ENCODE measurements at regions not wholly inside any gene's neighbourhood (a gene's known extent, or its start where the extent isn't known, plus 50 kb on each side); places are given as distances from the start of the nearest gene placed in this dataset.

DNA sequence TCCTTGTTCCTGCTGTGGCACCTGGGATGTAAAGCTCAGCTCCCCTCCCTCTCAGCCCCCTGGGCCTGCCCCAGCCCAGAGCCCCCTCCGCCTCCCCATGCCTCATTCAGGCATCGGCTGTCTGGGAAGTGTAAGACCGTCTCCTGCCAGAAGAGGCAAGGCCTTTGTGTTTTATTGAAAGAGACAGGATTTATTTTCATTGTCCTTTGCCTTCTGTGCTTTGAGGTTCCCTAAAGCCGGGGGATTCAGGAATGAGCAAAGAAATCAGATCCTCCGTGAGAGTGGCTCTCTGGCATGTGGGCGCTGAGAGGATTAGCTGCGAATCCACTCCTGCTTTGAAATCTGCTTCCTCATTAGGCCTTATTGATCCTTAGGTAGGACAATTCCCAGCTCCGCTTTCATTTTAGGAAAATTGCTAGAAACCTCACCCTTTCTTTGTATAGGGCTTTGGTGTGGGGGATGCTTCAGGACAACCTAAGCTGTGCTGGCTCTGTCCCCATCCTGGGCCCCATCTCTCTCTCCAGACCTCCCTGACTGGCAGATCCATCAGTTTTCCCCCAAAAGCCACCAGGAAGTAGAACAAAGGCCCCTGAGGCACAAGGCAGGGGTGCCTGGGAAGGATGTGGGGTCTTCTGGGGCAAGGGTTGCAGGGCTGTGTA lies 211.5 kb upstream of the TNRC6C start:
- DNase-seq = no peak

DNA sequence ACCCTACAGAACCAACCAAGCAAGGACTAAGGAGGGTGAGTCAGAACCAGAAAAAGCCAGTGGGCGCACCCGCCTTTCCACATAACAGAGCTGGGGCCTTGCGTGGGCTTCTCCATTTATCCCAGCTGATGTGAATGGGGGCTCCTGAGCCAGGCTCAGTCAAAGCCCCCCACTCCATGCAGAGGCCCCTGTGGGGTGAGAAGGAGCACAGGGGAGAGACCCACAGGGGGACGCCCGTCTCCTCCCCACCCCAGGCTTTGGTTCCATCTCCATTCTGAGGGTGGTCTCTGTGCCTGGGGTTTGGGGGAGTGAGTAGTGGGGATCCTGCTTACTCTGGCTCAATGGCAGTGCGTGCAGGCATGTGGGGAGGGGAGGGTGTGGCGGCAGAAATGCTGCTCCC lies 210.1 kb upstream of the TNRC6C start:
- no peak overlapping the region for H4K8ac ChIP-seq (ENCODE audit: low read depth, low read length)
- H3K4me3 ChIP-seq (ENCODE audit: low read length) = no peak overlapping the region
- H3K79me1 ChIP-seq (ENCODE audit: low read length) = no peaks in the 10 kb centered on the region
- no peaks in the 10 kb centered on the region for H3K36me3 ChIP-seq (ENCODE audit: control insufficient read depth, insufficient read depth, low read length)
- no peaks in the 10 kb centered on the region for H3K4me1 ChIP-seq (ENCODE audit: control insufficient read depth, low read depth, low read length)
- no peak overlapping the region for H2BK120ac ChIP-seq (ENCODE audit: low read depth, low read length)
- no peak overlapping the region for H3K27ac ChIP-seq (ENCODE audit: low read depth, low read length)
- no peak overlapping the region for H2BK5ac ChIP-seq (ENCODE audit: low read length)
- H3K4ac ChIP-seq (ENCODE audit: low read depth, low read length) = no peak overlapping the region
- no peak overlapping the region for H3K56ac ChIP-seq (ENCODE audit: low read length)
- H3K79me2 ChIP-seq (ENCODE audit: control insufficient read depth, insufficient read depth, low read length) = no peaks in the 10 kb centered on the region
- no peak overlapping the region for H3K9ac ChIP-seq (ENCODE audit: low read length)
- no peak overlapping the region for H3K18ac ChIP-seq (ENCODE audit: low read length)
- no peak overlapping the region for H3K4me2 ChIP-seq (ENCODE audit: low read length)
- no CpG with 5 or more reads among the region's 7 CpGs for WGBS (ENCODE audit: extremely low coverage, insufficient coverage, low lambda C conversion rate)
- no peak for DNase-seq
- H3K27me3 ChIP-seq (ENCODE audit: insufficient read depth, low read length, poor library complexity) = no peaks in the 10 kb centered on the region
- no peak overlapping the region for H2BK15ac ChIP-seq (replicated peaks; ENCODE audit: low read depth)
- no peak overlapping the region for H2AK5ac ChIP-seq (ENCODE audit: low read length)
- no peak overlapping the region for H4K5ac ChIP-seq (ENCODE audit: low read length)
- no peak overlapping the region for H3K23ac ChIP-seq (ENCODE audit: low read length)

More for the DNA sequence above, 211.5 kb upstream of the TNRC6C start:
- H2BK15ac ChIP-seq (replicated peaks; ENCODE audit: low read depth) = no peak overlapping the region
- no peak overlapping the region for H3K9ac ChIP-seq (ENCODE audit: low read length)
- no peak overlapping the region for H3K23ac ChIP-seq (ENCODE audit: low read length)
- no peak overlapping the region for H4K8ac ChIP-seq (ENCODE audit: low read depth, low read length)
- H2AK5ac ChIP-seq (ENCODE audit: low read length) = no peak overlapping the region
- H2BK5ac ChIP-seq (ENCODE audit: low read length) = no peak overlapping the region
- no peak overlapping the region for H3K4ac ChIP-seq (ENCODE audit: low read depth, low read length)
- H3K79me2 ChIP-seq (ENCODE audit: control insufficient read depth, insufficient read depth, low read length) = no peaks in the 10 kb centered on the region
- no CpG with 5 or more reads among the region's 8 CpGs for WGBS (ENCODE audit: extremely low coverage, insufficient coverage, low lambda C conversion rate)
- H3K18ac ChIP-seq (ENCODE audit: low read length) = no peak overlapping the region
- no peak overlapping the region for H2BK120ac ChIP-seq (ENCODE audit: low read depth, low read length)
- no peak overlapping the region for H3K4me2 ChIP-seq (ENCODE audit: low read length)
- no peak overlapping the region for H3K27ac ChIP-seq (ENCODE audit: low read depth, low read length)
- no peaks in the 10 kb centered on the region for H3K36me3 ChIP-seq (ENCODE audit: control insufficient read depth, insufficient read depth, low read length)
- no peak overlapping the region for H4K5ac ChIP-seq (ENCODE audit: low read length)
- no peak overlapping the region for H3K56ac ChIP-seq (ENCODE audit: low read length)
- H3K79me1 ChIP-seq (ENCODE audit: low read length) = no peaks in the 10 kb centered on the region
- no peaks in the 10 kb centered on the region for H3K27me3 ChIP-seq (ENCODE audit: insufficient read depth, low read length, poor library complexity)
- no peak overlapping the region for H3K4me3 ChIP-seq (ENCODE audit: low read length)
- no peaks in the 10 kb centered on the region for H3K4me1 ChIP-seq (ENCODE audit: control insufficient read depth, low read depth, low read length)

DNA sequence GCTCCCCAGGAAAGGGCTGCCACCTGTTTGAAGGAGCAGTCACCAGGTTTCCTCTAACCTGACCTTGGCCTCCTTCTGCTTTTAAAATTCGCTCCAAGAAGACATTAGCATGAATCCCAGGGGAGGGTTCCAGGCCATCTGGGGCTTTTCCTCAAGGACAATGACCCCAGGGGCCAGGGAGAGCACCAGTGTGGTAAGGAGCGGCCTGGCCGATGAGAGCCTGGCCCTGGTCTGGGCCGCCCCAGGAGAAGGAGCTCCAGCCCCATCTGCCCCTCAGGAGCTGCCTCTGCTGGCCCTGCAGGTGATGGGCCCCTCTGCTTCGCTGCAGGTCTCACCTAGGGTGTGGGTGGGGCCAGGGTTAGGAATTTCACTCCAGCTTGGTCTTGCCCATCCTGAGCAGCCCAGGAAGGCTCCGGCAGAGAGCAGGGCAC lies 209.2 kb upstream of the TNRC6C start:
- no peaks in the 10 kb centered on the region for H3K27me3 ChIP-seq (ENCODE audit: insufficient read depth, low read length, poor library complexity)
- WGBS (ENCODE audit: extremely low coverage, insufficient coverage, low lambda C conversion rate) = no CpG with 5 or more reads among the region's 6 CpGs
- no peak overlapping the region for H3K27ac ChIP-seq (ENCODE audit: low read depth, low read length)
- no peaks in the 10 kb centered on the region for H3K79me1 ChIP-seq (ENCODE audit: low read length)
- H3K4me1 ChIP-seq (ENCODE audit: control insufficient read depth, low read depth, low read length) = no peaks in the 10 kb centered on the region
- H3K9ac ChIP-seq (ENCODE audit: low read length) = no peak overlapping the region
- H3K4me2 ChIP-seq (ENCODE audit: low read length) = no peak overlapping the region
- H4K8ac ChIP-seq (ENCODE audit: low read depth, low read length) = no peak overlapping the region
- no peak overlapping the region for H3K56ac ChIP-seq (ENCODE audit: low read length)
- H2BK15ac ChIP-seq (replicated peaks; ENCODE audit: low read depth) = no peak overlapping the region
- no peak overlapping the region for H2AK5ac ChIP-seq (ENCODE audit: low read length)
- H2BK5ac ChIP-seq (ENCODE audit: low read length) = no peak overlapping the region
- H3K36me3 ChIP-seq (ENCODE audit: control insufficient read depth, insufficient read depth, low read length) = no peaks in the 10 kb centered on the region
- H2BK120ac ChIP-seq (ENCODE audit: low read depth, low read length) = no peak overlapping the region
- no peaks in the 10 kb centered on the region for H3K79me2 ChIP-seq (ENCODE audit: control insufficient read depth, insufficient read depth, low read length)
- DNase-seq = no peak
- no peak overlapping the region for H3K4ac ChIP-seq (ENCODE audit: low read depth, low read length)
- no peak overlapping the region for H3K4me3 ChIP-seq (ENCODE audit: low read length)
- no peak overlapping the region for H3K23ac ChIP-seq (ENCODE audit: low read length)
- no peak overlapping the region for H3K18ac ChIP-seq (ENCODE audit: low read length)
- H4K5ac ChIP-seq (ENCODE audit: low read length) = no peak overlapping the region

DNA sequence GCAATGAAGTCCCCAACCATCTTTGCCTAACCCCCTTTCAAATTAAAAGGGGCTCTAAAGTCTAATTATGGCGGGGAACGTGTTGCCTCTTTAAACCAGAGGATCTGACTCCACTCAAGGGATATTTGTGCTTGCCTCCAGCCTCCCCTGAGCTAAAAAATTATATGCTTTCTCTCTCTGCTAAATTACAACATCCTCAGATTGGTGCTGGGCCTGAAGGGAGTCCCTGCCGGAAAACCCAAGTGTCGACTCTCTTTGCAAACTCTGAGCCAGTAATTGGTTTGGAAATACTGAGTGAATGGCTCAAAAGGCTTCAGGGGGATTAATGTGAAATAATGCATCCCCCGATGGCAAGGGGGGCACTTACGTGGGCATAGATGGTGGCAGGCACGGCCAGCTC lies 208.5 kb upstream of the TNRC6C start:
- no peak for DNase-seq
- H3K4me1 ChIP-seq (ENCODE audit: control insufficient read depth, low read depth, low read length) = no peaks in the 10 kb centered on the region
- WGBS (ENCODE audit: extremely low coverage, insufficient coverage, low lambda C conversion rate) = no CpG with 5 or more reads among the region's 7 CpGs
- no peak overlapping the region for H2BK120ac ChIP-seq (ENCODE audit: low read depth, low read length)
- H3K27ac ChIP-seq (ENCODE audit: low read depth, low read length) = no peak overlapping the region
- H3K79me2 ChIP-seq (ENCODE audit: control insufficient read depth, insufficient read depth, low read length) = no peaks in the 10 kb centered on the region
- no peak overlapping the region for H4K8ac ChIP-seq (ENCODE audit: low read depth, low read length)
- H3K18ac ChIP-seq (ENCODE audit: low read length) = no peak overlapping the region
- no peak overlapping the region for H2BK15ac ChIP-seq (replicated peaks; ENCODE audit: low read depth)
- no peaks in the 10 kb centered on the region for H3K36me3 ChIP-seq (ENCODE audit: control insufficient read depth, insufficient read depth, low read length)
- H4K5ac ChIP-seq (ENCODE audit: low read length) = no peak overlapping the region
- H3K79me1 ChIP-seq (ENCODE audit: low read length) = no peaks in the 10 kb centered on the region
- H3K56ac ChIP-seq (ENCODE audit: low read length) = no peak overlapping the region
- H3K4me3 ChIP-seq (ENCODE audit: low read length) = no peak overlapping the region
- no peaks in the 10 kb centered on the region for H3K27me3 ChIP-seq (ENCODE audit: insufficient read depth, low read length, poor library complexity)
- H3K4ac ChIP-seq (ENCODE audit: low read depth, low read length) = no peak overlapping the region
- H2AK5ac ChIP-seq (ENCODE audit: low read length) = no peak overlapping the region
- H3K23ac ChIP-seq (ENCODE audit: low read length) = no peak overlapping the region
- H3K4me2 ChIP-seq (ENCODE audit: low read length) = no peak overlapping the region
- H3K9ac ChIP-seq (ENCODE audit: low read length) = no peak overlapping the region
- no peak overlapping the region for H2BK5ac ChIP-seq (ENCODE audit: low read length)

DNA sequence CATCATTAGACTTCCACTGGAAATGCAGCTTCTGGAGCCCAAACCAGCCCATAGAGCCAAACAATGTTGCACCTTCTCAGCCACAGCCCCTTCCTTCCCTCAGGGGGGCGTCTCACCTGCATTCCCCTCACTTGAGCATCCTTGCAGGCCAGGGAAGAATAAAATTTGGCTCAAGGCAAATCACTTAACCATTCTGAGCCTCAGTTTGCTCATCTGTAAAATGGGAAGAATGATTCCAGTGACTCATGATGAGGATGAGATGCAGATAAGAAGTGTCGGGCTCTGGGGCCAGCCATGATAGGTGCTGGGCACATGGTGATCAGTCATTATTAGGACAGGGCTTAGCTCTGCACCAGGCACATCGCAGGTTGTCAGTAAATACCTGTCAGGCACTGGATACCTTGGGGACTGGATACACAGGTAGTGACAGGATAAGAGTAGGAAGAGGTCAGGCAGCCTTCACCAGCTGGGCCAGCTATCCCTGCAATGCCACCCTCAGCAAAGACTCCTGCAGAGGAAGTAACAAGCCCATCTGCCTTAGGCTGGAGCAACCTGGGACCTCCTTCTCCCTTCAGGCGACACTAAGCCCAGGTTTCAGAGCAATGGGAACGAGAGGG lies 208.0 kb upstream of the TNRC6C start:
- Histone ChIP-seq H3K27ac (ENCODE audit: low read depth, low read length) (no peak overlapping the region), H3K4me3 (ENCODE audit: low read length) (no peak overlapping the region), H3K4ac (ENCODE audit: low read depth, low read length) (no peak overlapping the region), H4K8ac (ENCODE audit: low read depth, low read length) (no peak overlapping the region), H2BK15ac (replicated peaks; ENCODE audit: low read depth) (no peak overlapping the region), H2AK5ac (ENCODE audit: low read length) (no peak overlapping the region), H4K5ac (ENCODE audit: low read length) (no peak overlapping the region), H3K18ac (ENCODE audit: low read length) (no peak overlapping the region), H3K23ac (ENCODE audit: low read length) (no peak overlapping the region), H3K4me1 (ENCODE audit: control insufficient read depth, low read depth, low read length) (no peaks in the 10 kb centered on the region), H3K4me2 (ENCODE audit: low read length) (no peak overlapping the region), H2BK5ac (ENCODE audit: low read length) (no peak overlapping the region), H3K27me3 (ENCODE audit: insufficient read depth, low read length, poor library complexity) (no peaks in the 10 kb centered on the region), H2BK120ac (ENCODE audit: low read depth, low read length) (no peak overlapping the region), H3K79me1 (ENCODE audit: low read length) (no peaks in the 10 kb centered on the region), H3K56ac (ENCODE audit: low read length) (no peak overlapping the region), H3K36me3 (ENCODE audit: control insufficient read depth, insufficient read depth, low read length) (no peaks in the 10 kb centered on the region), H3K9ac (ENCODE audit: low read length) (no peak overlapping the region), H3K79me2 (ENCODE audit: control insufficient read depth, insufficient read depth, low read length) (no peaks in the 10 kb centered on the region)
- DNase-seq = no peak
- no CpG with 5 or more reads among the region's 5 CpGs for WGBS (ENCODE audit: extremely low coverage, insufficient coverage, low lambda C conversion rate)

DNA sequence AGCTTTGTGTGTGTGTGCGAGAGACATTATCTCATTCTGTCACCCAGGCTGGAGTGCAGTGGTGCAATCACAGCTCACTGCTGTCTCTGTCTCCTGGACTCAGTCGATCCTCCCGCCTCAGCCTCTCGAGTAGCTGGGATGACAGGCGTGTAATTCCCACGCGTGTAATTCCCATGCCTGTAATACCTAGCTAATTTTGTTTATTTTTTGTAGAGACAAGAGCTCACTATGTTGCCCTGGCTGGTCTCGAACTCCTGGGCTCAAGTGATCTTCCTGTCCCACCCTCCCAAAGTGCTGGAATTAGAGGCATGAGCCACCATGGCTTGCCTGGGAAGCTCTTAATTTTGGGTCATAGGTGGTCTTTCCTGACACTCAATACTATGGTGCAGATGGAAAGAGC lies 205.3 kb upstream of the TNRC6C start:
- H4K5ac ChIP-seq (ENCODE audit: low read length) = no peak overlapping the region
- no peak overlapping the region for H3K23ac ChIP-seq (ENCODE audit: low read length)
- H3K79me2 ChIP-seq (ENCODE audit: control insufficient read depth, insufficient read depth, low read length) = no peaks in the 10 kb centered on the region
- no peak for DNase-seq
- H3K56ac ChIP-seq (ENCODE audit: low read length) = no peak overlapping the region
- no CpG with 5 or more reads among the region's 8 CpGs for WGBS (ENCODE audit: extremely low coverage, insufficient coverage, low lambda C conversion rate)
- H3K4me1 ChIP-seq (ENCODE audit: control insufficient read depth, low read depth, low read length) = no peaks in the 10 kb centered on the region
- no peak overlapping the region for H2BK15ac ChIP-seq (replicated peaks; ENCODE audit: low read depth)
- H3K36me3 ChIP-seq (ENCODE audit: control insufficient read depth, insufficient read depth, low read length) = no peaks in the 10 kb centered on the region
- no peak overlapping the region for H3K9ac ChIP-seq (ENCODE audit: low read length)
- no peak overlapping the region for H2BK120ac ChIP-seq (ENCODE audit: low read depth, low read length)
- no peak overlapping the region for H3K4ac ChIP-seq (ENCODE audit: low read depth, low read length)
- no peak overlapping the region for H2BK5ac ChIP-seq (ENCODE audit: low read length)
- H2AK5ac ChIP-seq (ENCODE audit: low read length) = no peak overlapping the region
- H3K27ac ChIP-seq (ENCODE audit: low read depth, low read length) = no peak overlapping the region
- H3K79me1 ChIP-seq (ENCODE audit: low read length) = no peaks in the 10 kb centered on the region
- no peaks in the 10 kb centered on the region for H3K27me3 ChIP-seq (ENCODE audit: insufficient read depth, low read length, poor library complexity)
- H4K8ac ChIP-seq (ENCODE audit: low read depth, low read length) = no peak overlapping the region
- H3K18ac ChIP-seq (ENCODE audit: low read length) = no peak overlapping the region
- no peak overlapping the region for H3K4me3 ChIP-seq (ENCODE audit: low read length)
- H3K4me2 ChIP-seq (ENCODE audit: low read length) = no peak overlapping the region

Measured in mesendoderm (in vitro differentiated cells).